Neural crest cell (in vitro differentiated cells): ENCODE measurements at regions not wholly inside any gene's neighbourhood (a gene's known extent, or its start where the extent isn't known, plus 50 kb on each side); places are given as distances from the start of the nearest gene placed in this dataset.

Experiments used
- DNase-seq: peaks from one replicate; pipeline ENCODE4 v3.0.0; 2021; ENCODE audit warnings: low read depth, mixed read lengths, low spot score
- H3K27ac Mint-ChIP-seq: one replicate; pipeline ENCODE4 v1.8.0; 2021; ENCODE audit warnings: mild to moderate bottlenecking, mixed read lengths; ENCODE audit not compliant: unreplicated experiment
- H3K27me3 Mint-ChIP-seq: 2 replicates; pipeline ENCODE4 v1.8.0; 2021; ENCODE audit warnings: low read depth, mild to moderate bottlenecking, mixed read lengths
- H3K36me3 Mint-ChIP-seq: 2 replicates; pipeline ENCODE4 v1.8.0; 2021; ENCODE audit warnings: low read depth, mild to moderate bottlenecking, mixed read lengths
- H3K4me1 Mint-ChIP-seq: 2 replicates; pipeline ENCODE4 v1.8.0; 2021; ENCODE audit warnings: mixed read lengths
- H3K4me3 Mint-ChIP-seq: one replicate; pipeline ENCODE4 v1.8.0; 2021; ENCODE audit warnings: mild to moderate bottlenecking, mixed read lengths
- H3K9me3 Mint-ChIP-seq: 2 replicates; pipeline ENCODE4 v1.8.0; 2021; ENCODE audit warnings: mixed read lengths
- TF ChIP-seq, protein P1 (sequence below): fragments of 200-600 bp; sonication (generic); conservative IDR thresholded peaks from 2 replicates; pipeline ENCODE4 v1.5.0; 2021; ENCODE audit warnings: antibody characterized with exemption, mild to moderate bottlenecking

DNA sequence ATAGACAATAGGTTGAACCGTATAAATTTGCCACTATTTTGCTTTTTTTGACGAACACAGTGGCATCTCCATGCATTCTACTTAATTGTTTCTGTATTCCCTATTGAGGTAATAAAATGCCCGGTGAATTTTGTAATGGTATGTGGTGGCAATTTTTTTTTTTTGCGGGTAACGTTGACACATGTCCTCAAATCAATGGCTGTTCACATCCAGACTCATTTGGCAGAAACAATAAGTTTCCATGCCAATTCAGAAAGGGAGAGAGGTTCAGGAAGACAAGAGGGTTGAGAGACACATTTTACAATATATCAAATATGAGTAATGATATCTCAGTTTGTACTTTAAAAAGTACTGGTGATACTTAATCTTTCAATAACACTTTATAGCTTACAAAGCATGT, 463.9 kb downstream of the WDR72 start:
- H3K27me3 Mint-ChIP-seq, result peaks cover 2% of the 10 kb centered on the region
- H3K4me1 Mint-ChIP-seq, result no peaks in the 10 kb centered on the region
- no peaks in the 10 kb centered on the region for H3K9me3 Mint-ChIP-seq
- H3K27ac Mint-ChIP-seq, result no peak overlapping the region
- H3K36me3 Mint-ChIP-seq, result no peaks in the 10 kb centered on the region
- DNase-seq, result no peak
- TF ChIP-seq, protein P1, sequence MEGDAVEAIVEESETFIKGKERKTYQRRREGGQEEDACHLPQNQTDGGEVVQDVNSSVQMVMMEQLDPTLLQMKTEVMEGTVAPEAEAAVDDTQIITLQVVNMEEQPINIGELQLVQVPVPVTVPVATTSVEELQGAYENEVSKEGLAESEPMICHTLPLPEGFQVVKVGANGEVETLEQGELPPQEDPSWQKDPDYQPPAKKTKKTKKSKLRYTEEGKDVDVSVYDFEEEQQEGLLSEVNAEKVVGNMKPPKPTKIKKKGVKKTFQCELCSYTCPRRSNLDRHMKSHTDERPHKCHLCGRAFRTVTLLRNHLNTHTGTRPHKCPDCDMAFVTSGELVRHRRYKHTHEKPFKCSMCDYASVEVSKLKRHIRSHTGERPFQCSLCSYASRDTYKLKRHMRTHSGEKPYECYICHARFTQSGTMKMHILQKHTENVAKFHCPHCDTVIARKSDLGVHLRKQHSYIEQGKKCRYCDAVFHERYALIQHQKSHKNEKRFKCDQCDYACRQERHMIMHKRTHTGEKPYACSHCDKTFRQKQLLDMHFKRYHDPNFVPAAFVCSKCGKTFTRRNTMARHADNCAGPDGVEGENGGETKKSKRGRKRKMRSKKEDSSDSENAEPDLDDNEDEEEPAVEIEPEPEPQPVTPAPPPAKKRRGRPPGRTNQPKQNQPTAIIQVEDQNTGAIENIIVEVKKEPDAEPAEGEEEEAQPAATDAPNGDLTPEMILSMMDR, result no peak
- no peak overlapping the region for H3K4me3 Mint-ChIP-seq

DNA sequence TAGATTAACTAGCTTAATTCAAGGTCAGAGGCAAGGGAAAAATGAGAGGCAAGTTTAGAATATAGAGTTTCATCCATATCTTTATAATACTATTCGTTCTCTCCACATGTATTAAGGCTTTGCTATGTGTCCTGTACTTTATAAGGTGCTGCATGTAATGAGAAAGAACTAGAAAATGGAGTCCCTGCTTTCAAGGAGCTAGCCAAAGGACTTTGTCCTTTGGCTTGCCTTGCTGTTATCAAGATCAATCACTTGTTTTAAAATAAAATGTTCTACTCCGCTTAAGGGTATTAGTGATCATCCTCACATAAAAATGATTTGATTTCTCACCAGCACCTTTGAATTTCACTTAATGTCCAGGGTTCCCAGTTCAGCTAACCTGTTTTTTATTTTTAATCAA, 470.9 kb downstream of the WDR72 start:
- Mint-ChIP-seq H3K4me3 (no peak overlapping the region), H3K9me3 (no peaks in the 10 kb centered on the region), H3K36me3 (no peaks in the 10 kb centered on the region), H3K4me1 (peaks cover 3% of the 10 kb centered on the region), H3K27ac (no peak overlapping the region), H3K27me3 (no peaks in the 10 kb centered on the region)
- no peak for DNase-seq
- TF ChIP-seq, protein P1, result no peak

DNA sequence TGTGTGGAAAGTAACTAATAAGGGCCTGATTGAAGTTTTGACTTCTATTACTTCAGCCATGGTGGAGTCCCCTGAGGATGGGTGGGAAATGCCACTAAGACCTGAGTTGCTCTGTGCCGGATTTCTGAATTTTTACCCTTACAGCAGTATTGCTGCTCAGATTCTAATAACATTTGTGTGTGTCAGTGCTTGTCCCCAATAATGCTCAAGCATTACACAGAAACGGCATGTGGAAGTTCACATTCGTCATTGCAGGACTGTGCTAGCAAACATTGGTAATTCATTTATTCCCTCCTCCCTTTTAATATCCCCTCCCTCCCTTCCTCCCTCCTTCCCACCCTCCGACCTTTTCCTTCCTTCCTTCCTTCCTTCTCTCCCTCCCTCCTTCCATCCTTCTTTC, 484.5 kb upstream of the ONECUT1 start:
- H3K4me1 Mint-ChIP-seq, result no peaks in the 10 kb centered on the region
- H3K9me3 Mint-ChIP-seq, result peaks cover 7% of the 10 kb centered on the region
- DNase-seq, result no peak
- no peak overlapping the region for H3K27ac Mint-ChIP-seq
- no peaks in the 10 kb centered on the region for H3K27me3 Mint-ChIP-seq
- TF ChIP-seq, protein P1, result no peak
- H3K36me3 Mint-ChIP-seq, result no peaks in the 10 kb centered on the region
- no peak overlapping the region for H3K4me3 Mint-ChIP-seq

DNA sequence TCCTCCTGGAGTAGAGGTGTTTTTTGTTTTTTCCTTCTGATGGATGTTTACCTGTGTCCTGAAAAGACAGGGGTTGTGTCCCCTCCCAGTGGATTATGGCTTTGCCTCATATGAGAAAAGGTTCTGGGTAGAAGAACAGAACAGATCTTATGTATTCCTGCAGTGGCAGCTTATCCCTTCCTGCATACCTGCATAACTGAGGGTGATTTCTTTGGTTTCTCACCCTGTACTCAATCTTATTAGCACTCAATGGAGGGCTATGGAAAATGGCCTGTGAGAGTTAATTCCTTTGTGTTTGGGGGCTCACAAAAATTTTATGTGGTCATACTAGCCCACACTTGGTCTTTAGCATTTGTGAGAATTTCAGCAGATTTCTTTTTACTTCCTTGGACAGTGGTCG, 482.0 kb upstream of the ONECUT1 start:
- Mint-ChIP-seq H3K9me3 (peaks cover 4% of the 10 kb centered on the region), H3K27ac (no peak overlapping the region), H3K4me3 (no peak overlapping the region), H3K27me3 (no peaks in the 10 kb centered on the region), H3K36me3 (no peaks in the 10 kb centered on the region), H3K4me1 (no peaks in the 10 kb centered on the region)
- DNase-seq, result no peak
- TF ChIP-seq, protein P1, result no peak

DNA sequence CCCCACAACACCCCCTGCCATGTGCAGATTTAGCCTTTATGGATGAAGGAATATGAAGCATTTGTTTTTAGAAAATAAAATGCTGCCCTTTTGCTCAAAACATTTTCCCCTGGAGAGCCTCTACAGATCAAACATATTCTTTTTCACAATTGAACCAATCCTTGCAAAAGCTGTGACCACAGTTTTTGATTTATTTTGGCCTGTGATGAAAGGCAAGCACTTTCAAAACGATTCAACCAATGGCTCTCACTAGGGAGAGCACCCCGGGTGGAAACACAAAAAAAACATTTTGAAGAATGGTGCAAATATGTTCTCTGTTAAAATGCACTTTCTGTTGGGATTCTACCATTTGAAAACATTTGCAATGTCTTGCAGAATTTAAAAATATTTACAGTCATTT, 476.0 kb upstream of the ONECUT1 start:
- no peak overlapping the region for H3K27ac Mint-ChIP-seq

More for the DNA sequence above, 476.0 kb upstream of the ONECUT1 start:
- Mint-ChIP-seq H3K4me3 (no peak overlapping the region), H3K36me3 (no peaks in the 10 kb centered on the region), H3K27me3 (no peaks in the 10 kb centered on the region), H3K4me1 (no peaks in the 10 kb centered on the region), H3K9me3 (no peaks in the 10 kb centered on the region)
- no peak for DNase-seq
- TF ChIP-seq, protein P1, result no peak
